NCI-H446 (cell line): ENCODE measurements at regions not wholly inside any gene's neighbourhood (a gene's known extent, or its start where the extent isn't known, plus 50 kb on each side); places are given as distances from the start of the nearest gene placed in this dataset.
A peak's percentile ranks its signal among the peaks of the same experiment; 100 is the strongest.
"Not testable (repeated sequence)": the region's sequence is repeated elsewhere in the genome, so short reads cannot be mapped to it uniquely, and the experiment has no call there.

ENCODE experiments used
- DNase-seq, 2 experiments: peaks; one replicate each; lab custom pipeline; 2025; lab: John Stamatoyannopoulos, UW

GRCh38 chr1:192476802-192477298, 98.7 kb upstream of the RGS1 start:
- peak; percentile 12 to 68 for DNase-seq

- peak; percentile 19 to 70 for DNase-seq
Observed at GRCh38 chr1:192477630-192478029, 97.9 kb upstream of the RGS1 start.

GRCh38 chr1:192485692-192486436, 89.7 kb upstream of the RGS1 start:
- peak; percentile 16 to 65 for DNase-seq

GRCh38 chr1:192488058-192488457, 87.5 kb upstream of the RGS1 start:
- peak in 1 of 2 experiments; percentile 12 for DNase-seq

GRCh38 chr1:192489047-192489446, 86.5 kb upstream of the RGS1 start:
- DNase-seq: no peak

GRCh38 chr1:192489748-192490147, 85.8 kb upstream of the RGS1 start:
- DNase-seq: peak; percentile 13 to 55

GRCh38 chr1:192491804-192492554, 83.6 kb upstream of the RGS1 start:
- no peak for DNase-seq

- no peak for DNase-seq
Observed at GRCh38 chr1:192493584-192493983, 82.0 kb upstream of the RGS1 start.

- DNase-seq: no peak
Observed at GRCh38 chr1:192496369-192497056, 79.1 kb upstream of the RGS1 start.

GRCh38 chr1:192497214-192497794, 78.3 kb upstream of the RGS1 start:
- DNase-seq: no peak

- DNase-seq: not testable (repeated sequence)
Observed at GRCh38 chr1:192498092-192498491, 77.5 kb upstream of the RGS1 start.

- not testable (repeated sequence) for DNase-seq
Observed at GRCh38 chr1:192499061-192499581, 76.5 kb upstream of the RGS1 start.

GRCh38 chr1:192500541-192500940, 75.0 kb upstream of the RGS1 start:
- not testable (repeated sequence) for DNase-seq

GRCh38 chr1:192506741-192507155, 68.8 kb upstream of the RGS1 start:
- DNase-seq: peak in 1 of 2 experiments; percentile 3

- DNase-seq: no peak
Observed at GRCh38 chr1:192512426-192513162, 63.0 kb upstream of the RGS1 start.

- no peak for DNase-seq
Observed at GRCh38 chr1:192513196-192513595, 62.4 kb upstream of the RGS1 start.

- no peak for DNase-seq
Observed at GRCh38 chr1:192513697-192514096, 61.9 kb upstream of the RGS1 start.

- DNase-seq: no peak
Observed at GRCh38 chr1:192516776-192517297, 58.7 kb upstream of the RGS1 start.

GRCh38 chr1:192517716-192518355, 57.7 kb upstream of the RGS1 start:
- not testable (repeated sequence) for DNase-seq

GRCh38 chr1:192518700-192519099, 56.9 kb upstream of the RGS1 start:
- no peak for DNase-seq
